ENCODE measurements at regions not wholly inside any gene's neighbourhood (a gene's known extent, or its start where the extent isn't known, plus 50 kb on each side); places are given as distances from the start of the nearest gene placed in this dataset.

DNA sequence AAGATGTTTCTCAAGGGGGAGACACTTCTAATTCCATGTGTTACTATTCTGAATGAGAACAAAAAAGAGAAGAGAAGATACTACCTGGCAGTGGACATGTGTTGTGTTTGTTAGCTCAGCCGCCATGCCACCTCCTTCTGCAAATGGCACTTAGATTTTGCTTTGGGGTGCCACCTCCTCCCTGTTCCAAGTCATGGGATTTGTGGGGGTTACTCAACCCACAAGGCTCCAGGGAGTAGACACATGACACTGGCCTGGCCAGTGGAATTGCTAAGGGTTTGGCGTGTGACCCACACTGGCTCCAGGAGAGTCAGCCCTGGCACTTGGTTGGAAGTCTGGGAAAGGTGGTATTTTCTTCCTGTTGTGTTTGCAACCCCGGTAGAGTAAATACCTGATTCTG, 129.1 kb downstream of the ZNF621 start:
- Histone ChIP-seq H3K9me3 (no peaks in the 10 kb centered on the region), H3K36me3 (no peaks in the 10 kb centered on the region), H3K27me3 (no peaks in the 10 kb centered on the region), H3K4me3 (no peak overlapping the region), H3K4me1 (no peaks in the 10 kb centered on the region), H3K27ac (no peak overlapping the region)
- TF ChIP-seq POLR2AphosphoS5 (IDR thresholded peaks at IDR 0.05), result no peak
- no peak for TF ChIP-seq POLR2A (IDR thresholded peaks at IDR 0.05)
- intact Hi-C loops (cut with DNase I; ENCODE audit: low total_unique reads), result no loop called here
- no peak for DNase-seq
- WGBS, 5 donors, result 91 to 98% (median 94%) methylated on average over 3 of the region's 3 CpGs

DNA sequence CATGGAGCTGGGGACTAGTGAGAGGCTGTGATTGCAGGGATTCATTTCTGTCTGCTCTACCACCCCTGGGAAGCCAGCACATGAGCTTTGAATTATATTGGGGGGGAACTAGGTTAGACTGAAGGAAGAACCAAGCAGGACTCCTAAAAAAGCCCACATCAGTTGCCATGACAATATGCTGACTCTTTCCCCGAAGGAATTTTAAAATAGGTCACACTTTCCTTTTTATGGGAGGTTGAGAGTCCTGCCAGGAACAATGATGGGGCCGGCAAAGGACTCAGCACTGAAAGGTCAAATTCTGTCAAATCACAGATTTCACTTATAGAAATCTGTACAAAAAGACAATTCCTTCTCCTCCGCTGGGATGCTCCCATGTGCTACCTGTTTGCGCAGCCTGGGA, 130.8 kb downstream of the ZNF621 start:
- intact Hi-C loops (cut with DNase I; ENCODE audit: low total_unique reads), result no loop called here
- Histone ChIP-seq H3K27me3 (no peaks in the 10 kb centered on the region), H3K4me1 (no peaks in the 10 kb centered on the region), H3K9me3 (no peaks in the 10 kb centered on the region), H3K4me3 (no peak overlapping the region), H3K27ac (no peak overlapping the region), H3K36me3 (no peaks in the 10 kb centered on the region)
- 89 to 95% (median 93%) methylated on average over 4 of the region's 4 CpGs for WGBS, 5 donors
- no peak for DNase-seq
- TF ChIP-seq EP300 (IDR thresholded peaks at IDR 0.05), result no peak
- TF ChIP-seq, protein P1, sequence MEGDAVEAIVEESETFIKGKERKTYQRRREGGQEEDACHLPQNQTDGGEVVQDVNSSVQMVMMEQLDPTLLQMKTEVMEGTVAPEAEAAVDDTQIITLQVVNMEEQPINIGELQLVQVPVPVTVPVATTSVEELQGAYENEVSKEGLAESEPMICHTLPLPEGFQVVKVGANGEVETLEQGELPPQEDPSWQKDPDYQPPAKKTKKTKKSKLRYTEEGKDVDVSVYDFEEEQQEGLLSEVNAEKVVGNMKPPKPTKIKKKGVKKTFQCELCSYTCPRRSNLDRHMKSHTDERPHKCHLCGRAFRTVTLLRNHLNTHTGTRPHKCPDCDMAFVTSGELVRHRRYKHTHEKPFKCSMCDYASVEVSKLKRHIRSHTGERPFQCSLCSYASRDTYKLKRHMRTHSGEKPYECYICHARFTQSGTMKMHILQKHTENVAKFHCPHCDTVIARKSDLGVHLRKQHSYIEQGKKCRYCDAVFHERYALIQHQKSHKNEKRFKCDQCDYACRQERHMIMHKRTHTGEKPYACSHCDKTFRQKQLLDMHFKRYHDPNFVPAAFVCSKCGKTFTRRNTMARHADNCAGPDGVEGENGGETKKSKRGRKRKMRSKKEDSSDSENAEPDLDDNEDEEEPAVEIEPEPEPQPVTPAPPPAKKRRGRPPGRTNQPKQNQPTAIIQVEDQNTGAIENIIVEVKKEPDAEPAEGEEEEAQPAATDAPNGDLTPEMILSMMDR (IDR thresholded peaks at IDR 0.05), result no peak
- no peak for TF ChIP-seq POLR2A (IDR thresholded peaks at IDR 0.05)
- TF ChIP-seq POLR2AphosphoS5 (IDR thresholded peaks at IDR 0.05), result no peak

DNA sequence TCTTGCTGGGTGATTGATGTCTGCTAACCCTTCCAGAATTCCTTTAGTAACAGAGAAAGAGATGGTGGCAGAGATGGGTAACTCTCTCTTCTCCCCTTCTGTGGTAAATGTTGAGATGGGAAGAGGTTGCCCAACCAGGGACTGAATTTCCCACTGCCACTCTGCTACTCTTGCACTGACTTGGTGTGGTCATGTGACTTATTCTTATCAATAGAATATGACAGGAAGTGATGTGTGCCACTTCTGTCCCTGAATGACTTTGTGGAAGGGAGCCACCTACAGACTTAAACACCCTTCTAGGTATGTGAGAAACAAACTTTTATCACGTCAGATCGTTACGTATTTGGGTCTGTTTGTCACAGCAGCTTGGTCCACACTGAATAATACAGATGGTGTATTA, 132.9 kb downstream of the ZNF621 start:
- no peaks in the 10 kb centered on the region for H3K9me3 ChIP-seq
- H3K27me3 ChIP-seq, result no peaks in the 10 kb centered on the region
- TF ChIP-seq, protein P1 (IDR thresholded peaks at IDR 0.05), result no peak
- TF ChIP-seq POLR2A (IDR thresholded peaks at IDR 0.05), result no peak
- no peak for TF ChIP-seq EP300 (IDR thresholded peaks at IDR 0.05)
- no peak for TF ChIP-seq POLR2AphosphoS5 (IDR thresholded peaks at IDR 0.05)
- H3K27ac ChIP-seq, result no peak overlapping the region
- intact Hi-C loops (cut with DNase I; ENCODE audit: low total_unique reads), result no loop called here
- no peaks in the 10 kb centered on the region for H3K4me1 ChIP-seq
- no peak for DNase-seq
- H3K4me3 ChIP-seq, result no peak overlapping the region
- H3K36me3 ChIP-seq, result no peaks in the 10 kb centered on the region
- 91 to 94% (median 91%) methylated on average over 3 of the region's 3 CpGs for WGBS, 5 donors

DNA sequence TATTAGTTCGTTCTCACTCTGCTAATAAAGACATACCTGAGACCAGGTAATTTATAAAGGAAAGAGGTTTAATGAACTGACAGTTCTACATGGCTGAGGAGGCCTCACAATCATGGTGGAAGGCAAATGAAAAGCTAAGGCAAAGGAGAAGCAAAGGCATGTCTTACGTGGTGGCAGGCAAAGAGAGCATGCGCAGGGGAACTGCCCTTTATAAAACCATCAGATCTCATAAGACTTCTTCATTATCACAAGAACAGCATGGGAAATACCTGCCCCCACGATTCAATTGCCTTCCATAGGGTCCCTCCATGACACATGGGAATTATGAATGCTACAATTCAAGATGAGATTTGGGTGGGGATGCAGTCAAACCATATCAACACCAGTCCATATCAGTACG, 133.5 kb downstream of the ZNF621 start:
- DNase-seq, result no peak
- TF ChIP-seq POLR2A (IDR thresholded peaks at IDR 0.05), result no peak
- TF ChIP-seq, protein P1 (IDR thresholded peaks at IDR 0.05), result no peak
- no peak for TF ChIP-seq EP300 (IDR thresholded peaks at IDR 0.05)
- TF ChIP-seq POLR2AphosphoS5 (IDR thresholded peaks at IDR 0.05), result no peak
- 81 to 85% (median 84%) methylated on average over 5 of the region's 5 CpGs for WGBS, 5 donors
- no peaks in the 10 kb centered on the region for H3K9me3 ChIP-seq
- H3K4me1 ChIP-seq, result no peaks in the 10 kb centered on the region
- H3K27me3 ChIP-seq, result no peaks in the 10 kb centered on the region
- H3K36me3 ChIP-seq, result no peaks in the 10 kb centered on the region
- no peak overlapping the region for H3K27ac ChIP-seq
- H3K4me3 ChIP-seq, result no peak overlapping the region
- intact Hi-C loops (cut with DNase I; ENCODE audit: low total_unique reads), result no loop called here

DNA sequence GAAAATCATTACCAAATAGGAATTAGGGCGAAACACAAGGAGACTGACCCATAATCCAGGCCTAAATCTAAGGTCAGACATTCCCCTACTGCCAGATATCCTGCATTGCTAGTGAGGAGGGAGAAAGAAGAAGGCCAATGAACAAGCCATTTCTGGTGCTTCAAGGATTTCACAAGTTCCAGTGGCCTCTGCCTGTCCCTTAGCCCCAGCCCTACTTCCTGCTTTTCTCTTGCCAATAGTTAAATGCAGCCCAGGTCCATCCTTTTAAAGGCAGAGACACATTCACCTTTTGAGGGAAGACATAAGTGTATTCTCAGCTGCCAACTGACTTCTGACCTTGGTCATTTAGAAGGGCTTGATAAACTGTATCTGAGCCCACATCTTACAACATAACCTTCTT, 135.8 kb downstream of the ZNF621 start:
- no peaks in the 10 kb centered on the region for H3K9me3 ChIP-seq
- H3K4me3 ChIP-seq, result no peak overlapping the region
- no peak overlapping the region for H3K27ac ChIP-seq
- H3K36me3 ChIP-seq, result no peaks in the 10 kb centered on the region
- no peak for DNase-seq
- intact Hi-C loops (cut with DNase I; ENCODE audit: low total_unique reads), result no loop called here
- TF ChIP-seq POLR2AphosphoS5 (IDR thresholded peaks at IDR 0.05) (no peak), POLR2A (IDR thresholded peaks at IDR 0.05) (no peak), EP300 (IDR thresholded peaks at IDR 0.05) (no peak)
- TF ChIP-seq, protein P1 (IDR thresholded peaks at IDR 0.05), result no peak
- no peaks in the 10 kb centered on the region for H3K4me1 ChIP-seq
- no peaks in the 10 kb centered on the region for H3K27me3 ChIP-seq
- 80 to 93% (median 85%) methylated on average over 1 of the region's 1 CpG for WGBS, 5 donors
